ENCODE measurements at regions not wholly inside any gene's neighbourhood (a gene's known extent, or its start where the extent isn't known, plus 50 kb on each side); places are given as distances from the start of the nearest gene placed in this dataset.
"Not testable (repeated sequence)": the region's sequence is repeated elsewhere in the genome, so short reads cannot be mapped to it uniquely, and the experiment has no call there.

DNA sequence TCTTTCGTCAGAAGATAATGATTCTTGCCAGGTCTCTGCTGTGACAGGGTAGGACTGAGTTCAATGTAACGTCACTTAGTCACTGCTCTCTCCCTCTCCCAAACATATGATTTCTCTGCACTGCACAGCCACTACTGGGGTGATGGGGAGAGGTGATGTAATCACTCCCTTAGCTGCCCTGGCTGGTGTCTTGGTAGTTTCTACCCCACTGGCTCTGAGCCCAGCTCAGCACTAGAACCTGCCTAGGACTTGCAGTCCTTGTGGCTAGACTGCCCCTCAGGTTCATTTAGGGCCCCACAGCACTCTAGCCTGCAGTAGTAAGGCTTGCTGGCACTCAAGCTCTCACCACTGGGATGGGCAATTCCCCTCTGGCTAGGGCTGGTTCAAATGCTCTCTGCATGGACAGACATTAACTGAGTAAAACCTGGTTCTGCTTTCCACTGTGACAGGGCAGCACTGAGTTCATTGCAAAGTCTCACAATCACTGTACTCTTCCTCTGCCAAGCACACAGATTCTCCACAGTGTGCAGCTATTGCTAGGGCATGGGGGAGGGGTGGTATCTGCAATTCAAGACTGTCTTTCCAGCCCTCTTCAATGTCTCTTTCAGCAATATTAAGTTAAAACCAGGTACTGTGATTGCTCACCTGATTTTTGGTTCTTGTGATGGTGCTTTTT is 571.4 kb upstream of the FAT3 start:
- no peak for DNase-seq (ENCODE audit: low spot score)

DNA sequence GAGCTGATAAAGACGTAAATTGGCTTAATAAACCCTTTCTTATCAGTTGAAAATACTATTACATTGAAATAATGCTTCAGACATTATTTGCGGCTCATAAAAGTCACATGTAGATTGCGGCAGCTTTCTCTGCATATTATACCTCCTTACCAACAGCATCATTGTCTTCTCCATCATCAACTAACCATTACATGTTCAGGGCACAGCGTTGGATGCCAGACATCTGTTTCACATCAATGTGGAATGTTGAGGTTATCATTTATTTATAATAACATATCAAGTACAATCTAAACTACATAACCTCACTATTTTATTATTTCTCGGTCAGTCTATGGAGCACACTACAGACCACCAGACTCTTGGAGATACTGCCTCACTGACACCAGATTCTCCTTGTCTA is 573.8 kb upstream of the FAT3 start:
- DNase-seq (ENCODE audit: low spot score) = no peak

DNA sequence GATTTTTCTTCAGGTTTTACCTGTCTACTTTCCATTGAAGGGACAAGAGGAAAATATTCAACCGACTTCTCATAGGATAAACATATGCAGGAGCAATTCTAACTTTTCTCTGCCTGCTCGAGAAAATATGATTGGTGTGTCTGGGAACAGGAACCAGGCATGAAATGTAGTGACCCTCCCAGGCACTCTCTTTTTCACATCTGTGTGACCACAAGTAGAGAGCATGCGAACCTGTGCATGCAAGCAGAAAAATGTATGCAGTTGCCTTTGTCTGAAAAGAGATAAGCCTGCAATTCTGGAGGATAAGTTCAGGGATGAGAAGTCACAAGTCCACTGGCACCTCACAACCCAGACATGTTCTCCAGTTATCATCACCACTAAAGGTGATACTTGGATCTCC is 583.5 kb upstream of the FAT3 start:
- no peak for DNase-seq (ENCODE audit: low spot score)

DNA sequence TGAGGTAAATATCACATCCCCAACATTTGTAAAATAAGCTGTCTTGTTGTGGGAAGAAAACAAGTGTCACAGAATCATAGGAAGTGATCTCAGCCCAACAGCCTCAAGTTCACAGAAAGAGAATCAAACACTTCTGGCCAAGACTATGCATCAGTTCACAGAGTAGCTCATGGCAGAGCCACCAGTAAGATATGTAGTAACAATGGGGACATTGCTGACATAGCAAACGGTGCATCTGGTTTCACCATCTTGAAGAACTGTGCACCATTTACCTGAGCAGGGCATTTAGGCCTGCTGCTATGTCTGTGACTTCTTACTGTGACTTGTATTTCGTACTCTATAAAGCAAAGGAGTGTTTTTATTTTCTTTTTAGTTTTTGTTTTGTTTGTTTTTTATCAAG is 585.3 kb upstream of the FAT3 start:
- DNase-seq (ENCODE audit: low spot score) = no peak

DNA sequence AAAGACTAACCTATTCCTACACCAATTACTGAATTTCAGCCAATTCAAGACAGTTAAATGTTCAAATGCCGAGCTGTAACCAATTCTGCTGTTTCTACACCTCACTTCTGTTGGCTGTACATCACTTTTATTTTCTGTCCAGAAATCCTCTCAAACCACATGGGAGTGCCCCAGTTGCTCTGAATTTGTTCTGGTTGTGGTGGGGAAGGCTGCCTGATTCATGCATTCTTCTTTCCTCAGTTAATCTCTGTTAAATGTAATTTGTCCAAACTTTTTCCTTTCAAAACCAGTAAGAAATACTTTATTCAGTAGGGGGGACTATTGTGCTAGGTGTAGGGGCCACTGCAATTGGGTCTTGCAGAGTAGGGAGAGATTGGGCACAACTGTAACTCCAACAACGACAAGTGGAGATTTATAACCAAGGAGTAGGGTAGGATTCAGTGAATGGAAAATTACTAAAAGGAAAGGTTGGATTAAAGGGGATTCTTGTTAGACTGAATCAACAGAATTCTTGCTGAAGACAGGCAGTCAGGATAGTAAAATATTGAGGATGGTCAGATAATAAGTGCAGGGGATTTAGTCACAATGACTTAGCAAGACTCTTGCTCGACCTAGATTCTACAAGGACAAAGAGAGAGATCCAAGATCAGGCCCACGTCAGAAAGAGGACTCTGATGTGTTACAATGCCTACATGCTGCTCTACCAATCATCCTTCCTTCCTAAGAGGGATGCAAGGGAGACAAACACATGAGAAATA is 593.5 kb upstream of the FAT3 start:
- DNase-seq (ENCODE audit: low spot score) = no peak

DNA sequence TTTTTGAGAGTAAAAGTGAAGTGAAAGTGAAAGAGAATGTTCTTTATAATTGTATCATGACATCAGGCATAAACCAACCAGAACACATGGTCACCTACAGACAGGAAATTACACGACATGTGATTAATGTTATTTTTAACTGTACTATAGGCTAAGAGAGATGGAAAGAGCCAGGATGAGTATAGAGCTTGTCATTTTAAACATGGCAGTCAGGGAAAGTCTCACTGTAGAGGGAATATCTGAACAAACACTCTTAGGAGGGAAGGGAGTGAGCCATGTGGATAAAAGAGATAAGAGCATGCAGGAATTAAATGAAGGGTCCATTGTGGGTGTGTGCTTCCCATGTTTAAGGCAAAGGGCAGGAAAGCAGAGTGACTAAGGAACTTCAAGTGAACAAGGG is 599.1 kb upstream of the FAT3 start:
- no peak for DNase-seq (ENCODE audit: low spot score)

DNA sequence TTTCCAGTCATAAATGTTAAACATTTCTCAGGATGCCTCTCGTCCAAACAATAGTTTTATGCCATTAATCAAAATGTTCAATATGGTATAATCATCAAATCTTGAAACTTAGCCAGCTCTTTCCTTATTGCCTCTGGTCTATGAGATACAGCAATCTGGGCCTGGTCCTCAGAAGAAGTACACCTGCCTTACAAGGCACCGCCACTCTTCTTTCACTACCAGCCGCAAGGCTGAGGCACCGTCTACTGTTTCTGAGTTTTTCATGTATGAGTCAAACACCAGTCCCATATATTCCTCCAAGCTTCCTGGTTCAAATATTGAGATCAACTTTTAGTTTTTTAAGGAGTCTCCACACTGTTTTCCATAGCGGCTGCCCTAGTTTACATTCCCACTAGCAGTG is 600.6 kb upstream of the FAT3 start:
- DNase-seq (ENCODE audit: low spot score) = no peak

DNA sequence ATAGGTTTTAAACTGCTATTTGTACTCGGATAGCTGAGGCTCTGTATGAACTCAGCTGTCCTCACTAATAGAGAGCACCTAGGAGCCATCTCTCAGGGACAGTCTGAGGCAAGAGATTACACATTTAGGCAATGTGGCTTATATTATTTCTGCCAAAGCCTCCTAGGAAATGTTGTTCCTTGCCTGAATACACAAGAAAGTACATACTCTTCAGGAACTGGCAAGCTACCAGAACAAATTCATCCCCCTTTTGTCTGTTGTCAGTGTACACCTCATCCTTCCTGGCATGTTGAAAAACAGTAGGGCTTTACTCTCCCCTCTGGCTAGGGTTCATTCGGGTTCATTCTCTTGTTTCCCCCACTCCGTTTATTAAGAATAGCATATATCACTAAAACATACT is 615.9 kb upstream of the FAT3 start:
- no peak for DNase-seq (ENCODE audit: low spot score)

DNA sequence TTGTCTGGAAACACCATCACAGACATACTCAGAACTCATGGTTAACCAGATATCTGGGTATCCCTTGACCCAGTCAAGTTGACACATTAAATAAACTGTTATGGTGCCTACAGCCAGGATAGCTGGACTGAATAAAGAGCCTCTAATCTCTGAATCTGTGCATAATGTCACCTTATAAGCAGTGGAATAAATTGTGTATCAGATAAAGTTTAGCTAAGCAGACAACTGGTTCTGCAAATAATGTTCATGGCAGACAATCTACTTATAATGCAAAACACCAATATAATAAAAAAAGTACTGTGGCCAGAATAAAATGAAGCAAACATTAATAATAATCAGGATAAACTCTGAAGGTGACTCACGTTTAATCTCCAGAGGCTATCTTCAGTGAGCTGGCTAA is 628.5 kb upstream of the FAT3 start:
- no peak for DNase-seq (ENCODE audit: low spot score)

DNA sequence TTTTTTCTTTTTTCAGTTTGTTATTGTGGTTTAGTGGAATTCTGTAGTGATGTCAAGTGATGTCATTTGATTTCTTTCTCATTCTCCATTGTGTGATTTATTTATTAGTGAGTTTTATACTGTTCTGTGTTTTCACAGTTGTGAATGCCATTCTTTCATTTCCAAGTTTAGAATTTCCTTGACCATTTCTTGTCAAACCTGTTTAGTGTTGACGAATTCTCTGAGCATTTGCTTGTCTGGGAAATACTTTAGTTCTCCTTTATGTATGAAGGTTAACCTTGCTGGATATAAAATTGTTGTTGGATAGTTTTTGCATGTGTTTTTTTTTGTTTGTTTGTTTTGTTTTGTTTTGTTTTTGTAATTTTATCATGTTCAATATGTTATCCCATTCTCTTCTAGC is 633.6 kb upstream of the FAT3 start:
- DNase-seq (ENCODE audit: low spot score) = no peak

DNA sequence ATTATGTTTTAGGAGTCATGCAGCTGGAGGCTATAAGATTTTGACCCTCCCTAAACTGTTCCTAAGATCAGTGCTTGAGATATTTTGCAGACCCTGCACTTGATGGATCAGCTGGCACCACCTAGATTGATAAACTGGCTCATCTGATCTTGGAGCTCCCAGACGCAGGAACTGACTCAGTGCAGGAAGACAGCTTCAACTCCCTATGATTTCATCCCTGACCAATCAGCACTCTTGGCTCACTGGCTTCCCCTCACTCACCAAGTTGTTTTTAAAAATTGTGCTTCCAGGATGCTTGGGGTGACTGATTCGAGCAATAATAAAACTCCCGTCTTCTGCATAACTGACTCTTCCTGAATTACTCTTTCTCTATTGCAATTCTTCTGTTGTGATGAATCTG is 637.5 kb upstream of the FAT3 start:
- no peak for DNase-seq (ENCODE audit: low spot score)

DNA sequence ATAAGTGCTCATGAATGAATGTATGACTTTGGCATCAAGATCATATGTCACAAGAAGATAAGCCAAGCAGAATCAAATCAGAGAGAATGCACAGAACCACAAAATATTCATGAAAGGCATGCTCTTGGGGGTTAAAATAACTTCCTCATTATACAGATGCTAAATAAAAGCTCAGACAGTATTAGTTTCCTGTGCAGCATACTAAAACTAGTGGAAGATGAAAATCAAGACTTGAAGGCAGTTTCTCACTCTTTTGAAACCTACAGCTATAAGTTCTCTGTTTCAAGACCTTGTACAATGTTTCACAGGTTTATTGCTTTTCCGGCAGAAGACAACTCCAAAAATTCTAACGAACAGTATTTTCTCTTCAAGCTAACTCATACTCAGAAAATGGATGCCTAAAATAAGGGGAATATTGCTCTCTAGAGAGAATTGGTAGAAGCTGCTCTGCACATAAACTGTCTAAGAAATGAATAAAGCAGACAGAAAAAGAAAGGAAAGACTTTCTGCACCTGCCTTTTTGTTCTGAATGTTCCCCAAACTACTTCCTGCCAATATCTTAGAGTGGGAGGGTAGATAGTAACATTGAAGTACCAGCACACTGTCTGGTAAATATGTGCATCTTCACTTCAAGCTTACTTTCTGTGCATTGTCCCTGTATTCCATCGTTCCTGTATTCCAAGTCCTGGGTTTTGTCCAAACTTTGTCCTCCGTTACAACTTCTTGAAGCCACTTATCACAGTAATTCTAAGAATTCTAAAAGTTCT is 639.4 kb upstream of the FAT3 start:
- DNase-seq (ENCODE audit: low spot score) = no peak

DNA sequence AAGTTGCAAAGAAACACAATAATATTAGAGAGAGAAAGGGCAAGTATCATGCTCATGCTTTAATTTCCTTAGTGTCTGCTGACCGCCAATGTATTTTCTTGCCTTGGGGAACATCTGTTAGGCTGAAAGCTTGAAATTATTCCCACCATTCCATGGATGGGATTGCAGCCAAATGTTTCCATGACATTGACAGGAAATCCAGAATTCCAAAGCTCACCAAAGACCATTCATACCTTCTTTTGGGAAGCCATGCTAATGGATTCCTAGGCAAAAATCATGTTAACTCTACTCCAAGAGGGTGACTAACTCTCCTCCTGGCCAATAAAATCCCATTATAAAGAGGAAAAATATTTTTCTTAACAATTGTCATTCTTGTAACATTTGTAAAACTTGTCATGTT is 661.4 kb upstream of the FAT3 start:
- DNase-seq (ENCODE audit: low spot score) = no peak

DNA sequence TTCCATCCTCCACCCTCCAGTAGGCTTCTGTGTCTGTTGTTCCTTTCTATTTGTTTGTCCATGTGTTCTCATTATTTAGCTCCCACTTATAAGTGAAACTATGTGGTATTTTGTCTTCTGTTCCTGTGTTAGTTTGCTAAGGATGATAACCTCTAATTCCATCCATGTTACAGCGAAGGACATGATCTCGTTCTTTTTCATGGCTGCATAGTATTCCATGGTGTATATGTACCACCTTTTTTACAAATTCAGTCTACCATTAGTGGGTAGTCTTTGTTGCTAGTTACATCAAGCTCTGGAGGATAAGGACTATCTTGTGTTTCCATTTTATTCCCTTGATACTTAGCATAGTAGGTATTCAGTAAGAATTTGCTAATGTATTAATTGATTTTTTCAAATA is 664.2 kb upstream of the FAT3 start:
- no peak for DNase-seq (ENCODE audit: low spot score)

DNA sequence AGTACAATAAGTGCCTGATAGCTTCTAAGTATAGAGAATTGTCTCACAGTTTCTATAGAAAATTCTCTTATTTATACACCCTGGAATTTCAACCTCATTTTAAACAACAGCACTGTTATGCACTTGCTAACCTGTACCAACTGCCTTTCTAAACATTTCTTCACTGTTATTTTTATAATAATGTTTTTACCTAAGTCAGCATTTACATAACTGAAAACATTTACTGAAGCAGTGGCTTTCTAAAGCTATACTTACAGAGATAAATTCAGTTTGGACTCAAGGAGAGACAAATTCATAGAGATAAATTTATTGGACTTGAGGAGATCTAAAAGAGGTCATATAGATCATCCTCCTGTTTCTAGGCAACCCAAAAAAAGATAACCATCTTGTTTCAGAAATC is 686.6 kb upstream of the FAT3 start:
- DNase-seq (ENCODE audit: low spot score) = no peak

DNA sequence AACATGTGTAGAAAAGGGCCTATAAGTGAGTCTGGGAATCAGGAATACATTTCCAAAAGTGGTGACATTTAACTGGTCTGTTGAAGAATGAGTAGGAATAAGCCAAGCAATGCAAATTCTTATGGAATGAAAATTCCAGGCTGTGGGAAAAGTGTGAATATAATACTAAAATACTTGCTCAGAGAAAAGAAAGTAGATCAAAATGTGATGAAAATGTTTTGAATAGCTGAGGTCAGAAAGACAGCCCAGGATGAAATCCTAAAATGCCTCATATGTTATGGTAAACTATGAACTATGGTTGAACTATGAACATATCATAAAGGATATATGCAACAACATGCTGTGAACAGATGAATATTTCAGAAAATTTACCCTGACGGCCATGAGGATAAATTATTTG is 688.3 kb upstream of the FAT3 start:
- DNase-seq (ENCODE audit: low spot score) = no peak

DNA sequence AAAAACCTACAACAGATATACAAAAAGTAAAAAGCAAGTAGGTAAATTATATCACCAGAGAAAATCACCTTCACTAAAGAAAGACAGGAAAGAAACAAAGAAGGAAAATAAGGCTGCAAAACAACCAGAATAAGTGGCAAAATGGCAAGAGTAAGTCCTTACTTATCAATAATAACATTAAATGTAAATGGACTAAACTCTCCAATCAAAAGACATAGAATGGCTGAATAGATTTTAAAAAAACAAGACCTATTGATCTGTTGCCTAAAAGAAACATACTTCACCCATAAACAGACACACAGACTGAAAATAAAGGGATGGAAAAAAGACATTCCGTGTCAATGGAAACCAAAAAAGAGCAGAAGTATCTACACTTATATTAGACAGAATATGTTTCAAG is 695.7 kb upstream of the FAT3 start:
- DNase-seq (ENCODE audit: low spot score) = no peak

DNA sequence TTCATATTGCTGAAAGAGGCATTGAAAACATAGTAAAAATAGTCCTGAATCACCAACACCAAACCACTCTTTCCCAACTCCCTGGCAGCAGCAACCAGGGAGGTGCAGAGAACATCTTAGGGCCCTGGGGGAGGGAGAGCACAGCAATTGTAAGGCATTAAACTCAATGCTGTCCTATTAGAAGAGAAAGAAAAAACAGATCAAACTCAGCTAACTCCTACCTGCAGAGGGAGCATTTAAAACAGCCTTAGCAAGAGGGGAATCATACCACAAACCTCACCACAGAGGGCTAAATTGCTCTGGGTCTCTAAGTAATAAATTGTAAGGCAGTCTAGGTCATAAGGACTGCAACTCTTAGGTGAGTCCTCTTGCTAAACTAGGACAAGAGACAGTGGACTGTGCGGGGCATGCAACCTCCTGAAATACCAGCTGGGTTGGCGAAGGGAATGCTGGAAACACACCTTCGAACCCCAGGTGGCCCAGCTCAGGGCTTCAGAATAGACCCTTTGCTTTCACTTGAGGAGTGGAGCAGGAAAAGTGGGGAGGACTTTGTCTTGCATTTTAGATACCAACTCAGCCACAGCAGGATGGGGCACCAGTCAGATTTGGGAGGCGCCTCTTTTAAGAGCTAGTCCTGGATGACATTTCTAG is 697.1 kb upstream of the FAT3 start:
- no peak for DNase-seq (ENCODE audit: low spot score)

DNA sequence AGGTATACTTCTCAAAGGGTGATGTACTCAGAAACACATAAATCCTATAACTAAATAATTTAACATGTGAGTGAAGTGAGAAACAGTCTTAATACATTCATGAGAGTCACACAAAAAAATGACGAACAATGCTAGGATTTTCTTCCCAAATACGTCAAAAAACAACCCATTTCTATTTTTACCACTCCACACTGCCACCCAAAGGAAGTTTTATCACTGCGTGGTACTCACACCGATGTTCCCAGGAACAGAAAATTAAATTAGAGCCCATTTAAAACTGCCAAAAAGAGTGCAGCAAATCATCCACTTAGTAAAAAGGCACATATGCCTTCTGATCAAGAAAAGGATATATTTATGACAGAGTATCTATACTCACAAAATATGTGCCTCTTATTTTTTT is 710.9 kb upstream of the FAT3 start:
- no peak for DNase-seq (ENCODE audit: low spot score)

DNA sequence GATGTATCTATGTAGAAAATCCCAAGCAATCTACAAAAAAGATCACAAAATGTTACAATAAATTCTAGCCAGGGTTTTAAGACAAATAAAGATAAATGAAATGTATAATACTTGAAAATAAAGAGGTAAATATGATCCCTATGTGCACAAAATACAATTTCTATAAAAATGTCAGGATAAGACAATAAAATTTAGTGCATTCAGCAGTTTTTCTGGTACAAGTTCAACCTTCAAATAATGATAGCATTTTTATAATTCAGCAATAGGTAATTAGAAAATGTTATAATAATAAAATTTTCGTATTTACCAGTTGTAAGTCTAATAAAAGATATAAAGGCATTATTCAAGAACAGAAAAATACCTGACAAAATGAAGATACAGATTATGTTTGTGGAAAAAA is 726.8 kb upstream of the FAT3 start:
- DNase-seq (ENCODE audit: low spot score) = no peak

DNA sequence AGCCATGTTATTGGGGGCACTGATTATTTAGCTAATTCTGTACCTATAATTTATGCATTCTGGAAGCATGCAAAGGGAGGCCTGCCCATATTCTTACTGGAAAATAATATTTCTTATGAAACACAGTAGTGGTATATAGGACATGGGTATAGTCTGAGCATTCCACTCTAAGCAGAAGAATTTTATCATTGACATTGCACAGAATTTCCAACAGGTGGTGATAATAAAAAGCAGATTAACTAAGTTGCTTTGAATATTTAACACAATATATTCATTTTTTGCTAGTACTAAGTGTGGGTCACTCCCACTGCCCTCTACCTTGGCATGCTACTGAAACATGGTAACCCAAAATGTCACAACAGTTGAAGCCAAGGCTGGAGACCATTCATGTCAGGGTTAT is 728.8 kb upstream of the FAT3 start:
- no peak for DNase-seq (ENCODE audit: low spot score)

DNA sequence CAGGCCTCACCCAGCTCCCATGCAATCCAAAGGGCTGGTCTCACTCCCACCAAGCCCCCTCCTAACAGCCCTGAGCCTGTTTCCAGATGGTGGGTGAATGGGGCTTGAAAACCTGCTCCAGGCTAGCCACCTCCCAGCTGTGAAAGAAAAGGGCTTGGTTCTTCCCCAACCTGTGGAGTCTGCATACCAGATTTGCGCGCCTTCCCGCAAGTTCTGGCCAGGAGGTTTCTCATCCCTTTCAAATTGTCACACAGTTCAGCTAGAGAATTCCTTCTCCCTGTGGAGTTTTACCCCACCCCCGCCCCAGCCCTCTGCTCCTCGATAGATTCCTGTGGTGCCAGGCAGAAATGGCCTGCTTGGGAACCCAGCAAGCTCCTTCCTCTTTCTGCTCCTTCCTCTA is 734.6 kb upstream of the FAT3 start:
- no peak for DNase-seq (ENCODE audit: low spot score)

DNA sequence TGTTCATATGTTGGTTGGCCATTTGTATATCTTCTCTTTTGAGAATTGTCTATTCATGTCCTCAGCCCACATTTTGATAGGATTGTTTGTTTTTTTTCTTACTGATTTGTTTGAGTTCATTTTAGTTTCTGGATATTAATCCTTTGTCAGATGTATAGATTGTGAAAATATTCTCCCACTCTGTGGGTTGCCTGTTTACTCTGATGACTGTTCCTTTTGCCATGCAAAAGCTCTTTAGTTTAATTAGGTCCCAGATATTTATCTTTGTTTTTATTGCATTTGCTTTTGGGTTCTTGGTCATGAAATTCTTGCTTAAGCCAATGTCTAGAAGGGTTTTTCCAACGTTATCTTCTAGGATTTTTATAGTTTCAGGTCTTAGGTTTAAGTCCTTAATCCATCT is 740.7 kb upstream of the FAT3 start:
- not testable (repeated sequence) for DNase-seq (ENCODE audit: low spot score)
